Naive thymus-derived CD4-positive, alpha-beta T cell (primary cell): ENCODE measurements at regions not wholly inside any gene's neighbourhood (a gene's known extent, or its start where the extent isn't known, plus 50 kb on each side); places are given as distances from the start of the nearest gene placed in this dataset.

Experiments
- ATAC-seq: fragments of 150-1000 bp; cut with Tn5 transposase; 2 replicates; pipeline ENCODE4 v1.10.0; 2021; ENCODE audit warnings: mild to moderate bottlenecking, moderate library complexity
- CTCF ChIA-PET: fragments of 350-600 bp; sonication (Branson Sonifier 250); formaldehyde crosslinking; loops from one replicate; lab custom pipeline; 2021; ENCODE audit warnings: antibody characterized with exemption; lab: Charles Lee
- POLR2A ChIA-PET: fragments of 350-600 bp; sonication (Branson Sonifier 250); formaldehyde crosslinking; loops from one replicate; lab custom pipeline; 2021; ENCODE audit warnings: antibody characterized with exemption, inconsistent platforms; lab: Charles Lee
- DNase-seq, 9 donors: peaks; one replicate each; pipeline versions ENCODE4 v3.0.0 to v3.0.0-alpha.2; 2020 to 2022; ENCODE audit warnings: mixed read lengths in 1 of 9
- H3K27ac ChIP-seq: one replicate; pipeline ENCODE4 v1.7.0; 2013; ENCODE audit warnings: mild to moderate bottlenecking, low read depth, low read length, moderate library complexity
- H3K27me3 ChIP-seq, 2 donors: one replicate each; pipeline ENCODE4 v1.7.0; 2013; ENCODE audit warnings: low read length in 2 of 2, mild to moderate bottlenecking in 2 of 2, moderate library complexity in 2 of 2; ENCODE audit not compliant: control insufficient read depth in 2 of 2, insufficient read depth in 2 of 2
- H3K36me3 ChIP-seq, 3 experiments: 1 replicate in 2 of 3; 2 replicates in 1 of 3; pipeline ENCODE4 v1.7.0; 2013; ENCODE audit warnings: low read length in 3 of 3, mild to moderate bottlenecking in 3 of 3, moderate library complexity in 1 of 3; ENCODE audit not compliant: insufficient read depth in 3 of 3, control insufficient read depth in 2 of 3
- H3K4me1 ChIP-seq, 2 donors: one replicate each; pipeline ENCODE4 v1.7.0; 2013; ENCODE audit warnings: low read length in 2 of 2, mild to moderate bottlenecking in 2 of 2, moderate library complexity in 1 of 2; ENCODE audit not compliant: control insufficient read depth in 2 of 2, insufficient read depth in 2 of 2
- H3K4me3 ChIP-seq: 2 replicates; pipeline ENCODE4 v1.7.0; 2013; ENCODE audit warnings: mild to moderate bottlenecking, low read length
- H3K9me3 ChIP-seq, 3 experiments: 1 replicate in 2 of 3; 2 replicates in 1 of 3; pipeline ENCODE4 v1.7.0; 2013; ENCODE audit warnings: low read length in 3 of 3; ENCODE audit not compliant: control insufficient read depth in 2 of 3
- H3K27ac Mint-ChIP-seq, 9 donors: one replicate each; pipeline ENCODE4 v1.8.0; 2020 to 2022; ENCODE audit warnings: mixed read lengths in 9 of 9, mild to moderate bottlenecking in 8 of 9, moderate library complexity in 5 of 9, inconsistent platforms in 2 of 9
- H3K27me3 Mint-ChIP-seq, 5 donors: one replicate each; pipeline ENCODE4 v1.8.0; 2021 to 2022; ENCODE audit warnings: mixed read lengths in 5 of 5, mild to moderate bottlenecking in 1 of 5
- H3K36me3 Mint-ChIP-seq, 5 donors: one replicate each; pipeline ENCODE4 v1.8.0; 2020 to 2022; ENCODE audit warnings: mixed read lengths in 5 of 5, mild to moderate bottlenecking in 3 of 5, inconsistent platforms in 1 of 5
- H3K4me1 Mint-ChIP-seq, 7 donors: one replicate each; pipeline ENCODE4 v1.8.0; 2020 to 2022; ENCODE audit warnings: mixed read lengths in 7 of 7, mild to moderate bottlenecking in 3 of 7, inconsistent platforms in 1 of 7
- H3K4me3 Mint-ChIP-seq, 10 donors: one replicate each; pipeline ENCODE4 v1.8.0; 2020 to 2022; ENCODE audit warnings: mild to moderate bottlenecking in 10 of 10, mixed read lengths in 10 of 10, moderate library complexity in 6 of 10, inconsistent platforms in 2 of 10
- H3K9me3 Mint-ChIP-seq, 11 donors: one replicate each; pipeline ENCODE4 v1.8.0; 2020 to 2022; ENCODE audit warnings: mixed read lengths in 11 of 11, mild to moderate bottlenecking in 4 of 11, inconsistent platforms in 1 of 11, moderate library complexity in 1 of 11
- intact Hi-C, 2 donors: fragments of 100-400 bp; cut with micrococcal nuclease; formaldehyde crosslinking; loops; one replicate each; pipeline ENCODE4 v1.15.1; 2023

- peaks cover 0 to 4% (median 0%) of the 10 kb centered on the region in 5 donors for H3K36me3 Mint-ChIP-seq
- no peaks in the 10 kb centered on the region for H3K27me3 Mint-ChIP-seq
- H3K27ac Mint-ChIP-seq: no peak overlapping the region
- ATAC-seq (no peak), DNase-seq (no peak)
- Histone ChIP-seq H3K4me3 (no peak overlapping the region), H3K36me3 (no peaks in the 10 kb centered on the region), H3K27me3 (no peaks in the 10 kb centered on the region), H3K27ac (no peak overlapping the region), H3K4me1 (no peaks in the 10 kb centered on the region), H3K9me3 (no peaks in the 10 kb centered on the region)
- ChIA-PET CTCF (no interaction called here), POLR2A (no interaction called here)
- peaks cover 0 to 16% (median 7%) of the 10 kb centered on the region in 11 donors for H3K9me3 Mint-ChIP-seq
- intact Hi-C loops: no loop called here
- H3K4me3 Mint-ChIP-seq: no peak overlapping the region
- H3K4me1 Mint-ChIP-seq: no peaks in the 10 kb centered on the region
Measured at GRCh38 chr1:187641907-187642306, 813.2 kb downstream of the PLA2G4A start.

- H3K36me3 ChIP-seq: no peaks in the 10 kb centered on the region
- Mint-ChIP-seq H3K4me1 (no peaks in the 10 kb centered on the region), H3K4me3 (no peak overlapping the region), H3K27me3 (no peaks in the 10 kb centered on the region), H3K9me3 (peaks cover 0 to 6% (median 1%) of the 10 kb centered on the region in 11 donors), H3K27ac (no peak overlapping the region), H3K36me3 (no peaks in the 10 kb centered on the region)
- H3K4me1 ChIP-seq: no peaks in the 10 kb centered on the region
- CTCF ChIA-PET: no interaction called here
- no peaks in the 10 kb centered on the region for H3K27me3 ChIP-seq
- H3K4me3 ChIP-seq: no peak overlapping the region
- DNase-seq: no peak
- no peak overlapping the region for H3K27ac ChIP-seq
- ATAC-seq: no peak
- H3K9me3 ChIP-seq: peaks cover 0 to 4% (median 0%) of the 10 kb centered on the region in 3 experiments
- POLR2A ChIA-PET: no interaction called here
- intact Hi-C loops: no loop called here
Measured at GRCh38 chr1:187645651-187646050, 816.9 kb downstream of the PLA2G4A start.

- Histone ChIP-seq H3K4me3 (no peak overlapping the region), H3K27ac (no peak overlapping the region), H3K4me1 (no peaks in the 10 kb centered on the region), H3K9me3 (peaks cover 0 to 4% (median 0%) of the 10 kb centered on the region in 3 experiments), H3K27me3 (no peaks in the 10 kb centered on the region), H3K36me3 (no peaks in the 10 kb centered on the region)
- Mint-ChIP-seq H3K9me3 (peaks cover 0 to 6% (median 0%) of the 10 kb centered on the region in 11 donors), H3K27me3 (no peaks in the 10 kb centered on the region), H3K36me3 (no peaks in the 10 kb centered on the region), H3K4me3 (no peak overlapping the region), H3K27ac (no peak overlapping the region), H3K4me1 (no peaks in the 10 kb centered on the region)
- intact Hi-C loops: no loop called here
- no peak for DNase-seq
- ATAC-seq: no peak
- ChIA-PET CTCF (no interaction called here), POLR2A (no interaction called here)
Measured at GRCh38 chr1:187646536-187647107, 817.9 kb downstream of the PLA2G4A start.

- Mint-ChIP-seq H3K4me3 (no peak overlapping the region), H3K36me3 (no peaks in the 10 kb centered on the region), H3K4me1 (no peaks in the 10 kb centered on the region), H3K27ac (no peak overlapping the region), H3K9me3 (peaks cover 0 to 13% (median 1%) of the 10 kb centered on the region in 11 donors), H3K27me3 (no peaks in the 10 kb centered on the region)
- ATAC-seq: no peak
- ChIA-PET POLR2A (no interaction called here), CTCF (no interaction called here)
- no peaks in the 10 kb centered on the region for H3K4me1 ChIP-seq
- no peaks in the 10 kb centered on the region for H3K36me3 ChIP-seq
- H3K27ac ChIP-seq: no peak overlapping the region
- peaks cover 0 to 4% (median 0%) of the 10 kb centered on the region in 3 experiments for H3K9me3 ChIP-seq
- no peaks in the 10 kb centered on the region for H3K27me3 ChIP-seq
- no peak overlapping the region for H3K4me3 ChIP-seq
- no peak for DNase-seq
- intact Hi-C loops: no loop called here
Measured at GRCh38 chr1:187648091-187648490, 819.3 kb downstream of the PLA2G4A start.

GRCh38 chr1:187654635-187655034, 825.9 kb downstream of the PLA2G4A start:
- Mint-ChIP-seq H3K9me3 (peaks cover 0 to 14% (median 0%) of the 10 kb centered on the region in 11 donors), H3K4me3 (no peak overlapping the region), H3K4me1 (no peaks in the 10 kb centered on the region), H3K27me3 (no peaks in the 10 kb centered on the region), H3K36me3 (no peaks in the 10 kb centered on the region), H3K27ac (no peak overlapping the region)
- intact Hi-C loops: no loop called here
- DNase-seq: no peak
- ChIA-PET POLR2A (no interaction called here), CTCF (no interaction called here)
- no peak overlapping the region for H3K27ac ChIP-seq
- no peaks in the 10 kb centered on the region for H3K27me3 ChIP-seq
- ATAC-seq: no peak
- no peak overlapping the region for H3K4me3 ChIP-seq
- no peaks in the 10 kb centered on the region for H3K9me3 ChIP-seq
- H3K36me3 ChIP-seq: no peaks in the 10 kb centered on the region
- no peaks in the 10 kb centered on the region for H3K4me1 ChIP-seq

- peaks cover 0 to 16% (median 0%) of the 10 kb centered on the region in 11 donors for H3K9me3 Mint-ChIP-seq
- ChIA-PET POLR2A (no interaction called here), CTCF (no interaction called here)
- DNase-seq: no peak
- H3K27me3 ChIP-seq: no peaks in the 10 kb centered on the region
- H3K4me3 Mint-ChIP-seq: no peak overlapping the region
- no peaks in the 10 kb centered on the region for H3K36me3 Mint-ChIP-seq
- no peak for ATAC-seq
- no peaks in the 10 kb centered on the region for H3K9me3 ChIP-seq
- no peaks in the 10 kb centered on the region for H3K36me3 ChIP-seq
- no peaks in the 10 kb centered on the region for H3K27me3 Mint-ChIP-seq
- no peak overlapping the region for H3K27ac ChIP-seq
- H3K4me3 ChIP-seq: no peak overlapping the region
- no peaks in the 10 kb centered on the region for H3K4me1 Mint-ChIP-seq
- no peak overlapping the region for H3K27ac Mint-ChIP-seq
- no peaks in the 10 kb centered on the region for H3K4me1 ChIP-seq
- intact Hi-C loops: no loop called here
Measured at GRCh38 chr1:187655104-187655503, 826.4 kb downstream of the PLA2G4A start.

- Histone ChIP-seq H3K4me1 (no peaks in the 10 kb centered on the region), H3K27ac (no peak overlapping the region), H3K4me3 (no peak overlapping the region), H3K36me3 (no peaks in the 10 kb centered on the region), H3K9me3 (no peaks in the 10 kb centered on the region), H3K27me3 (no peaks in the 10 kb centered on the region)
- Mint-ChIP-seq H3K4me1 (peaks cover 0 to 2% (median 0%) of the 10 kb centered on the region in 7 donors), H3K4me3 (no peak overlapping the region), H3K36me3 (no peaks in the 10 kb centered on the region), H3K27me3 (no peaks in the 10 kb centered on the region), H3K9me3 (peaks cover 0 to 6% (median 0%) of the 10 kb centered on the region in 11 donors), H3K27ac (no peak overlapping the region)
- intact Hi-C loops: no loop called here
- no peak for DNase-seq
- ChIA-PET POLR2A (no interaction called here), CTCF (no interaction called here)
- ATAC-seq: no peak
Measured at GRCh38 chr1:187665483-187665882, 836.7 kb downstream of the PLA2G4A start.
